ENCODE measurements at regions not wholly inside any gene's neighbourhood (a gene's known extent, or its start where the extent isn't known, plus 50 kb on each side); places are given as distances from the start of the nearest gene placed in this dataset.

DNA sequence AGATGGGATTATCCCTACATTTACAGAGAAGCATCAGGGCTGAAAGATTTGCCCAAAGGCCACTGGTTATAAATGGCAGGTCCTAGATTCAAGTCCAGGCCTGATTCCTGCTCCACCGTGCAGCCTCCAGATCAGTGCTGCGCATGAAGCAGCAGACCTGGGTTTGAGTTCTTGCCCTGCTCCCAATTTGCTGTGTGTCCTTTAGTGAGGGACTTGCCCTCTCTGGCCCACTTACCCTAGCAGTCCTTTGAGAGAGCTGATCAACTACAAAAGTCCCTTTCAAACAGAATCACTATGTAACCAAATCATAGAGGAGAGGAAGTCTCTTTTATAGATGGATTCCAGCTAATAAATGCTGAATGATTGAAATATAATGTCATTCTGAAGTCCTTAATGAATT, 200.4 kb downstream of the RAB11FIP4 start:
- no peak for TF ChIP-seq ZNF143 (CRISPR knock-in tag; IDR thresholded peaks at IDR 0.05)
- no peak for TF ChIP-seq CXXC5 (CRISPR knock-in tag; IDR thresholded peaks at IDR 0.05)
- TF ChIP-seq RAD21 (CRISPR knock-in tag; conservative IDR thresholded peaks at IDR 0.05 in 1 of 2, IDR thresholded peaks at IDR 0.05 in 1 of 2): no peak
